MG63 (cell line): ENCODE measurements at regions not wholly inside any gene's neighbourhood (a gene's known extent, or its start where the extent isn't known, plus 50 kb on each side); places are given as distances from the start of the nearest gene placed in this dataset.
"Not testable (repeated sequence)": the region's sequence is repeated elsewhere in the genome, so short reads cannot be mapped to it uniquely, and the experiment has no call there.

ENCODE experiments used
- DNase-seq: peaks from one replicate; pipeline ENCODE4 v3.0.0-alpha.2; 2020
- H3K27me3 ChIP-seq: fragments of 250-450 bp; sonication (Bioruptor Pico); 2 replicates; pipeline ENCODE4 v1.5.1; 2020; ENCODE audit warnings: mild to moderate bottlenecking, moderate library complexity
- H3K36me3 ChIP-seq: fragments of 250-450 bp; sonication (Bioruptor Pico); 2 replicates; pipeline ENCODE4 v1.5.1; 2020; ENCODE audit warnings: mild to moderate bottlenecking, moderate library complexity
- H3K4me3 ChIP-seq: fragments of 250-450 bp; sonication (Bioruptor Pico); 2 replicates; pipeline ENCODE4 v1.5.1; 2020; ENCODE audit warnings: mild to moderate bottlenecking, moderate library complexity
- H3K9me3 ChIP-seq: fragments of 250-450 bp; sonication (Bioruptor Pico); 2 replicates; pipeline ENCODE4 v1.5.1; 2020; ENCODE audit warnings: mild to moderate bottlenecking, moderate library complexity

GRCh38 chr2:183740241-183740640 is 616.0 kb downstream of the NUP35 start:
- DNase-seq = no peak
- no peaks in the 10 kb centered on the region for H3K9me3 ChIP-seq
- no peaks in the 10 kb centered on the region for H3K36me3 ChIP-seq
- no peaks in the 10 kb centered on the region for H3K27me3 ChIP-seq
- no peak overlapping the region for H3K4me3 ChIP-seq

- Histone ChIP-seq H3K36me3 (no peaks in the 10 kb centered on the region), H3K4me3 (no peak overlapping the region), H3K9me3 (no peaks in the 10 kb centered on the region), H3K27me3 (no peaks in the 10 kb centered on the region)
- no peak for DNase-seq
Measured at GRCh38 chr2:183752571-183752970, 628.3 kb downstream of the NUP35 start.

- Histone ChIP-seq H3K36me3 (no peaks in the 10 kb centered on the region), H3K9me3 (no peaks in the 10 kb centered on the region), H3K27me3 (no peaks in the 10 kb centered on the region), H3K4me3 (no peak overlapping the region)
- DNase-seq = no peak
Measured at GRCh38 chr2:183759033-183759432, 634.8 kb downstream of the NUP35 start.

GRCh38 chr2:183773775-183774174 is 649.5 kb downstream of the NUP35 start:
- Histone ChIP-seq H3K9me3 (no peaks in the 10 kb centered on the region), H3K36me3 (no peaks in the 10 kb centered on the region), H3K27me3 (no peaks in the 10 kb centered on the region), H3K4me3 (no peak overlapping the region)
- no peak for DNase-seq

- Histone ChIP-seq H3K27me3 (no peaks in the 10 kb centered on the region), H3K36me3 (no peaks in the 10 kb centered on the region), H3K9me3 (no peaks in the 10 kb centered on the region), H3K4me3 (no peak overlapping the region)
- DNase-seq = no peak
Measured at GRCh38 chr2:183780072-183780471, 655.8 kb downstream of the NUP35 start.

- H3K9me3 ChIP-seq = no peaks in the 10 kb centered on the region
- H3K36me3 ChIP-seq = no peaks in the 10 kb centered on the region
- no peaks in the 10 kb centered on the region for H3K27me3 ChIP-seq
- DNase-seq = no peak
- H3K4me3 ChIP-seq = no peak overlapping the region
Measured at GRCh38 chr2:183782436-183782835, 658.2 kb downstream of the NUP35 start.

- not testable (repeated sequence) for H3K36me3 ChIP-seq, H3K9me3 ChIP-seq, DNase-seq
Measured at GRCh38 chr2:183788796-183789195, 664.6 kb downstream of the NUP35 start.

GRCh38 chr2:183792165-183792924 is 668.1 kb downstream of the NUP35 start:
- not testable (repeated sequence) for DNase-seq, H3K27me3 ChIP-seq, H3K4me3 ChIP-seq, H3K9me3 ChIP-seq, H3K36me3 ChIP-seq

More at GRCh38 chr2:183788796-183789195, 664.6 kb downstream of the NUP35 start:
- H3K4me3 ChIP-seq, H3K27me3 ChIP-seq: not testable (repeated sequence)

- H3K36me3 ChIP-seq = no peaks in the 10 kb centered on the region
- no peaks in the 10 kb centered on the region for H3K27me3 ChIP-seq
- no peak overlapping the region for H3K4me3 ChIP-seq
- DNase-seq = no peak
- H3K9me3 ChIP-seq = peaks cover 8% of the 10 kb centered on the region
Measured at GRCh38 chr2:183798535-183798934, 674.3 kb downstream of the NUP35 start.

- Histone ChIP-seq H3K4me3 (no peak overlapping the region), H3K9me3 (peaks cover 8% of the 10 kb centered on the region), H3K36me3 (no peaks in the 10 kb centered on the region), H3K27me3 (no peaks in the 10 kb centered on the region)
- no peak for DNase-seq
Measured at GRCh38 chr2:183799761-183800160, 675.5 kb downstream of the NUP35 start.

GRCh38 chr2:183803596-183803995 is 679.4 kb downstream of the NUP35 start:
- H3K4me3 ChIP-seq = no peak overlapping the region
- no peak for DNase-seq
- no peaks in the 10 kb centered on the region for H3K27me3 ChIP-seq
- H3K36me3 ChIP-seq = no peaks in the 10 kb centered on the region
- H3K9me3 ChIP-seq = peaks cover 8% of the 10 kb centered on the region

- DNase-seq = no peak
- Histone ChIP-seq H3K9me3 (0 out of 2 replicates have a peak, but pooled peaks cover 2% of the 10 kb centered on the region), H3K27me3 (no peaks in the 10 kb centered on the region), H3K4me3 (no peak overlapping the region), H3K36me3 (no peaks in the 10 kb centered on the region)
Measured at GRCh38 chr2:183807870-183808269, 683.6 kb downstream of the NUP35 start.

- Histone ChIP-seq H3K27me3 (no peaks in the 10 kb centered on the region), H3K36me3 (no peaks in the 10 kb centered on the region)
- DNase-seq = no peak
Measured at GRCh38 chr2:183809404-183809803, 685.2 kb downstream of the NUP35 start.

GRCh38 chr2:183811281-183811680 is 687.0 kb downstream of the NUP35 start:
- no peak for DNase-seq
- Histone ChIP-seq H3K36me3 (no peaks in the 10 kb centered on the region), H3K4me3 (no peak overlapping the region), H3K9me3 (no peaks in the 10 kb centered on the region), H3K27me3 (no peaks in the 10 kb centered on the region)

More at GRCh38 chr2:183809404-183809803, 685.2 kb downstream of the NUP35 start:
- H3K4me3 ChIP-seq = no peak overlapping the region
- H3K9me3 ChIP-seq = no peaks in the 10 kb centered on the region

- no peaks in the 10 kb centered on the region for H3K9me3 ChIP-seq
- H3K27me3 ChIP-seq = no peaks in the 10 kb centered on the region
- H3K4me3 ChIP-seq = no peak overlapping the region
- no peaks in the 10 kb centered on the region for H3K36me3 ChIP-seq
- no peak for DNase-seq
Measured at GRCh38 chr2:183812091-183812490, 687.8 kb downstream of the NUP35 start.

GRCh38 chr2:183825710-183826109 is 701.5 kb downstream of the NUP35 start:
- Histone ChIP-seq H3K4me3 (no peak overlapping the region), H3K9me3 (peaks cover 7% of the 10 kb centered on the region), H3K36me3 (no peaks in the 10 kb centered on the region), H3K27me3 (no peaks in the 10 kb centered on the region)
- DNase-seq = no peak

- Histone ChIP-seq H3K9me3 (peaks cover 5% of the 10 kb centered on the region), H3K4me3 (no peak overlapping the region), H3K27me3 (no peaks in the 10 kb centered on the region), H3K36me3 (no peaks in the 10 kb centered on the region)
- DNase-seq = no peak
Measured at GRCh38 chr2:183829931-183830330, 705.7 kb downstream of the NUP35 start.

GRCh38 chr2:183837157-183837556 is 712.9 kb downstream of the NUP35 start:
- Histone ChIP-seq H3K9me3 (no peaks in the 10 kb centered on the region), H3K27me3 (no peaks in the 10 kb centered on the region), H3K4me3 (no peak overlapping the region), H3K36me3 (no peaks in the 10 kb centered on the region)
- no peak for DNase-seq
